HG03108 (cell line): ENCODE measurements at regions not wholly inside any gene's neighbourhood (a gene's known extent, or its start where the extent isn't known, plus 50 kb on each side); places are given as distances from the start of the nearest gene placed in this dataset.
"Not testable (repeated sequence)": the region's sequence is repeated elsewhere in the genome, so short reads cannot be mapped to it uniquely, and the experiment has no call there.

Experiments used
- ATAC-seq: cut with Tn5 transposase; IDR thresholded peaks from one replicate; pipeline ENCODE4 v1.9.1; 2021; ENCODE audit warnings: moderate library complexity; ENCODE audit not compliant: unreplicated experiment

- no peak for ATAC-seq
Measured at GRCh38 chr9:96133321-96134021, 168.5 kb downstream of the HSD17B3 start.

DNA sequence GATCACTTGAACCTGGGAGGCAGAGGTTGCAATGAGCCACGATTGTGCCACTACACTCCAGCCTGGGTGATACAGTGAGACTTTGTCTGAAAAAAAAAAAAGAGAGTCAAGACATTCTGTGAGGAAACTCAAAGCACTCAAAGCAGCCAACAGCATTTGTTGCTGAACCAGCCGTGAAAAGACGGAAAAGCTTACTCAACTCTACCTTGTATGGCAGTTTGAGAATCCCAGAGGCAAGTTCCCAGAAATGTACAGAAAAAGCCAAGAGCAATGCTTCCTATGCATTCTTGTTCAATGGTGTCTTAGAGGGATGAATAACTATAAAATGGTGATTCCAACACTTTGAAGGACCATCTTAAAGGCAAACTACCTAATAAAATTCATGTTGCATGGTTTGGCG, 170.2 kb downstream of the HSD17B3 start:
- ATAC-seq, result no peak

GRCh38 chr9:96130970-96131369, 171.0 kb downstream of the HSD17B3 start:
- ATAC-seq, result no peak

GRCh38 chr9:96129747-96130146, 172.2 kb downstream of the HSD17B3 start:
- no peak for ATAC-seq

DNA sequence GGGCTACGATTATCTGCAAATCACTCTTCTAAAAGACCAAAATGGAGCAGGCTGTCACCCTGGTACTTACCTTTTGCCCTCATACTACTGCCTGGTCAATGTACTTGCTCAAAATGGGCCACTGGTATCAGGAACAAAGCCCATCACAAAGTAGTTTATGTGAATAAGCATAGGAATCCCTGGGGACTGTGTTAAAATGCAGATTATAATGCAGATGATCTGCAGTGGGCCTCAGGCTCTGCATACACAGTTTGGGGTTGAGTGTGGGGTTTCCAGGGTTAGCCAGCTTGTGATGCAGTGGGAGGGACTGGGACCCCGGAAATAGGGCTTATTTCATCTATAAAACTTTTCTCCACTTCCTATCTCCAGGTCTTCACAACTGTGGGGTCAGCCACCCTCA, 173.1 kb downstream of the HSD17B3 start:
- ATAC-seq, result no peak

GRCh38 chr9:96126321-96126881, 175.6 kb downstream of the HSD17B3 start:
- ATAC-seq, result no peak

DNA sequence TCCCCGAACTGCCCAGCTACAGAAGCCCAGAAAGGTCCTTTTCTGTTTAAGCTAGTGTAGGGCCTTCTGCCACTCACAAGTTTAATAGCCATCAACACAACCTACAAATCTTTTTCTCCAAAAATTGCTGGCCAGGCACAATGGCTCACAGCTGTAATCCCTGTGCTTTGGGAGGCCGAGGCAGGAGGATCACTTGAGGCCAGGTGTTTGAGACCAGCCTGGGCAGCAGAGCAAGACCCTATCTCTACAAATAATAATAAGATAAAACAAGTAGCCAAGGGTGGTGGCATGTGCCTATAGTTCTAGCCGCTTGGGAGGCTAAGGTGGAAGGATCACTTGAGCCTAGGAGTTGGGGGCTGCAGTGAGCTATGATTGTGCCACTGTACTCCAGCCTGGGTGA, 176.4 kb downstream of the HSD17B3 start:
- no peak for ATAC-seq

DNA sequence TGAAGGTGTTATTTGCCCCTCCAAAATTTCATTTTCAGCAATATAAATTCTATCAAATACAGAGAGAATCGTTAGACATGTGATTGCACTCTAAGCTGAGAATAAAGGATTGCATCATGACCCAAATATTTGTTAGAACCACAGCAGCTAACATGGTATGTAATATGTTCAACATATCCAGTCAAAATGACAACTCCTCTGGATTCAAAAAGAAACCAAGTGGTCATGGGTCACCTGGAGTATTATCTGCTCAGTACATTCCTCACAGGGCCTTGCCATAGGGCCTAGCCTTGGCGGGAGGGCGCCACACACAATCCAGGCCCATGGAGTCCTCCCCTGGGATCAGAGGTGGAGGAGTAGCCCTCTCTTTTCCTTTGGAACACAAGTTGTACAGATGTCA, 179.2 kb downstream of the HSD17B3 start:
- no peak for ATAC-seq

- no peak for ATAC-seq
Measured at GRCh38 chr9:96122282-96122681, 179.7 kb downstream of the HSD17B3 start.

DNA sequence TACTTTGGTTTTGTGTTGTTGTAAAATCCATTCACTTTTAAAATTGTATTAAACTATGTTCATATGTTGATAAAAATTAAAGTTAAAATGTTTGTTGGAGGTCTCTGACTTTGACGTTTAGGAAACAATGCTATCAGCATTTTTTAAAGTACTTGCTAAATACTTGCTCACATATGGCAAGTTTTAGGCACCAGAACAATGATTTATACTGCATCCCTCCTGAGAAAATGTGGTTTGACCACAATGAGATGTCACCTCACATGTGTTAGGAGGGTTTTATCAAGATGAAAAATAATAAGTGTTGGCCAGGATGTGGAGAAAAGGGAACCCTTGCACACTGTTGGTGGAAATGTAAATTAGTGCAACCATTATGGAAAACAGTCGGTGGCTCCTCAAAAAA, 180.8 kb downstream of the HSD17B3 start:
- ATAC-seq, result no peak

GRCh38 chr9:96117398-96118080, 184.4 kb downstream of the HSD17B3 start:
- no peak for ATAC-seq

DNA sequence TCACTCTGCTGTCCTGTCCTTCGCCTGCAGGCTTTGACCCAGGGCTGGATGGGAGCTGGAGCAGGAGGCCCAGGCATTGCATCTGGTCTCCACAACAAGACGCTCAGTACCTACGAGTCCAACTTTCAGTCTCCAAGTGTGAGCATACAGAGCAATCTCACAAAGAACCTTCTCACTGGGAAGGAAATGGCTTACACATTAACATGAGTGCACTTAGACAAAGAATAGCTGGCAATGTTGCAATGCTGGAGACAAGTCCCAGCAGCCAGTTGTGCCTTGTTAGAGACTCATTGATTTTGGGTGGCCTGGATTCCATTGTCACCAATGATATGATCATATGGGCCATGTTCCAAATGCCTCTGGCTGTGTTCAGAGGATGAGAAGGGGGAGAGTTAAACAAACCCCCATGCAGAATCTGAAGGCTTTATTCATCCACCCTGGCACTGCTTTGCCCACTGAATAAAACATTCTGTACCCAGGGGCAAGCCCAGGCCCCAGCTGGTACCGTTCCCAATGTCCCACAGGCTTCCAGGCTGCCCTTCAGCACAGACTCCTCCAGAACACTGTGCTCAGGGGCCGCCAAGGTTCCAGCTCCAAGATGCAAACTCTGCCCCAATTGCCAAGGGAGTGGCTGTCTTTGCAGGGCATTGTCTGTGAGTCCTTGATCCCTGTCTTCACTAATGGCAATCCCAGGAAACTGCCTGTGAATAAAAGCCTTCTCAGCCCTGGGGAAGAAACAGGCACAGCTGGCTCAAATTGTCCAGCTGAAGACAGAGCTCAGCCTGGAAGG, 185.5 kb downstream of the HSD17B3 start:
- no peak for ATAC-seq

DNA sequence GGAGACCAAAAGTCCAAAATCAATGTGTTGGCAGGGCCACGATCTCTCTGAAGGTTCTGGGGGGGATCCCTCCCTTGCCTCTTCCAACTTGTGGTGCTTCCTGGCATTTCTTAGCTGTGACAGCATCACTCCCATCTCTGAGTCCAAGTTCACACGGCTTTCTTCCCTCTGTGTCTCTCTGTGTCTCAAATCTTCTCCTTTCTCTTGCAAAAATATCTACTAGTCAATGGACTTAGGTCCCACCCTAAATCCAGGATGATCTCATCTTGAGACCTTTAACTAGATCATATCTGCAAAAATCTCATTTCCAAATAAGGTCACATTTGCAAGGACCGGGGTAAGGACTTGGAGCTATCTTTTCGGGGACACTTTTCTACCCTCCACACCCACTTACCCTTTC, 186.1 kb downstream of the HSD17B3 start:
- ATAC-seq, result no peak

GRCh38 chr9:96113032-96113431, 188.9 kb downstream of the HSD17B3 start:
- no peak for ATAC-seq

- no peak for ATAC-seq
Measured at GRCh38 chr9:96109680-96110351, 192.2 kb downstream of the HSD17B3 start.

DNA sequence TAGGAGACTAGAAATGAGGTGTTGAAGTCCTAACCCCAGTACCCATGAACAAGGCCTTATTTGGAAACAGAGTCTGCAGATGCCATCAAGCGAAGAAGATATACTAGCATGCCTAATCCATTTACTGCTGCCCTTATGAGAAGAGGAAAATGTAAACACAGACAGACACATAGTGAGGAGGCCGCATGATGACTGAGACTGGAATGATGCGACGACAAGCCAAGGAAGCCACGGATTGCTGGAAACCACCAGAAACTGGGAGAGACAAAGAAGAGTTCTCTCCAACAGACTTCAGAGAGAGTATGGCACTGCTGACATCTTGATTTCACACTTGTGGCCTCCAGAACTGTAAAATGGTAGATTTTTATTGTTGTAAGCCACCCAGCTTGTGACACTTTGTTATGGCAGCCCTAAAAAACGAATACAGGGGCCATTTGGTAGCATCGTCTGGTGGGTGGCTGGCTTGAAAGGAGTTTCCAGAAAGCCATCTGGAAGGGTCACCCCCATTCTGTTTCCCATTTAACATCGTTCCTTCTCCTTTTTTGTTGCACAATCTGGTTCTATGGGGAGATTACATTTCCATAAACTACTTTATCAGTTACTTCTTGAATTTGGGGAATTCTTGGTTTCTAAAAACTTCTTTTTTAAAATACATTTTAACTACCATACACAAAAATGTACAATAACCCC, 193.1 kb downstream of the HSD17B3 start:
- no peak for ATAC-seq

DNA sequence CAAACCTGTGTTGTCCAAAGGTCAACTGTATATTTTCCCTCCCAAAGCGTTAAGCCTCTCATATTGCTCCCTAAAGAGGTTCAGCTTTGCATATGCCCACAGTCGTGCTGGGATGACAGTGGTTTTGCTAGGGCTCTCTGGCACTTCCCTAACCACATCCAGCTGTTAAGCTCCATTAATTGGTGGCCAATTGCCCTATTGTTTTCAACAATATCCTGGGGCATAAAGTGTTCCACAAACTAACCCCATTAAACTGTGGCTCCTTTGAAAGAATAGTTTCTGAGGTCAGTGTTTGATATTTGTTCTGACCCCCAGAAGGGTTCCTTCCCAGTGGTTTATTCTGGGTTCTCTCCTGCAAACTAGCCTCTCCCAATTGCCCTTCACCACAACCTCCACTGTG, 194.5 kb downstream of the HSD17B3 start:
- ATAC-seq, result no peak

DNA sequence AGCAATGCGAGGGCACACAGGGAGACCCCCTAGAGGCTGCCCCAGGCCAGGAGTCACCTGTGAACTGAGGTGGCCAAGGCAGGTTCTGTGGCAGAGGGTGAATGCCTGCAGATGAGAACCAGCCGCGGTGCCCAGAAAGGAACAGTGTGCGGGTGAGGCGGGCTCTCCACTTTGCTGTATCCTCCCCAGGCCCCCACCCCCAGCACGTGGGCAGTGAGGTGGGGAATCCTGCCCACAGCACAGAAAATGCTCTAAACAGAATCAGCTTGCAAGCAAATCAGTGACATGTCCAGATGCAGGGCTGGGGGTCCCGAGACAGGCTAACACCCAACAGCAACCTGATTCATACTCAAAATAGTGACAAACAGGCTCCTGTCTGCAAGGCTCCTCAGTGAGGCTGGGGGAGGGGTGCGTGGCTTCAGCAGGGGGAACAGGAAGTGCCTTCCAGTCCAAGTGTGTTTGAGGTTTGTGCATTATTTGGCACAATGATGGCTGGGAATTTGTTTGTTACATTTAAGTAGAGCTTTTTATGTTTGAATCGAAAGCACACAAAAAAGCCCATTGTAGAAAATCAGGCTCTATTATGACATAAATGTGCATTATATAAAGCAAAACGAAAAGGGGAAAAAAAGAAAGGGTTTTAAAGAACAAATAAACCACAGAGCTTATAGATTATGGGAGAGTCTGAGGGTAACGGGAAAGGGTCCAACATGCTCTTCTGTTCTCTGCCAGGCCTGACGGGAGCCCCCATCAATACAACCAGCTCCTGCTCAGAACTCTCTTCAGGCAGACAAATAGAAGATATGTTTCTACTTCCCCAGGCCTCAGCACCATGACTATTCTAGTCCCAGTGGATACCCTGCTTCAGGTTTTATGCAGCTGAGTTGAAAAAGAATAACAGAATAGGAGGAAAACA, 201.3 kb downstream of the HSD17B3 start:
- no peak for ATAC-seq

DNA sequence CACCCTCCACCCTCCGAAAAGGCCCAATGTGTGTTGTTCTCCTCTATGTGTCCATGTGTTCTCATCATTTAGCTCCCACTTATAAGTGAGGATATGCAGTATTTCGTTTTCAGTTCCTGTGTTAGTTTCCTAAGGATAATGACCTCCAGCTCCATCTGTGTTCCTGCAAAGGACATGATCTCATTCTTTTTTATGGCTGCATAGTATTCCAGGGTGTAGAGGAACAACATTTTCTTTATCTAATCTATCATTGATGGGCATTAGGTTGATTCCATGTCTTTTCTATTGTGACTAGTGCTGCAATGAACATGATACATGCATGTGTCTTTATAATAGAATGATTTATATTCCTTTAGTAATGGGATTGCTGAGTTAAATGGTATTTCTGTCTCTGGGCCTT, 211.3 kb downstream of the HSD17B3 start:
- not testable (repeated sequence) for ATAC-seq
